ENCODE measurements at regions not wholly inside any gene's neighbourhood (a gene's known extent, or its start where the extent isn't known, plus 50 kb on each side); places are given as distances from the start of the nearest gene placed in this dataset.

GRCh38 chr1:4059270-4059669 is 159.2 kb upstream of the C1orf174 start:
- TF ChIP-seq NR2F2 (IDR thresholded peaks at IDR 0.05) (no peak), CTCF (IDR thresholded peaks at IDR 0.05; ENCODE audit: low read depth, low read length, missing input control) (no peak), REST (IDR thresholded peaks at IDR 0.05) (no peak), SP1 (IDR thresholded peaks at IDR 0.05) (no peak)
